GM12892 (cell line): ENCODE measurements at regions not wholly inside any gene's neighbourhood (a gene's known extent, or its start where the extent isn't known, plus 50 kb on each side); places are given as distances from the start of the nearest gene placed in this dataset.

ENCODE experiments used
- DNase-seq: peaks from one replicate; pipeline ENCODE4 v3.0.0; 2011; ENCODE audit not compliant: insufficient read length
- FAIRE-seq: peaks from 2 replicates; lab custom pipeline; 2011; peaks lifted over from hg19 to GRCh38; lab: Jason Lieb, UNC
- POLR2A ChIP-seq: IDR thresholded peaks from 2 replicates; pipeline ENCODE4 v1.6.1; 2011; ENCODE audit warnings: low read depth, low read length, control low read depth
- POLR2AphosphoS5 ChIP-seq: IDR thresholded peaks from 2 replicates; pipeline ENCODE4 v1.6.1; 2011; ENCODE audit warnings: low read depth, low read length, control low read depth
- TAF1 ChIP-seq: IDR thresholded peaks from 2 replicates; pipeline ENCODE4 v1.6.1; 2011; ENCODE audit warnings: low read depth, mild to moderate bottlenecking, control low read depth, low read length, borderline replicate concordance

- no peak for FAIRE-seq
- TF ChIP-seq POLR2A = no peak
- TF ChIP-seq TAF1 = no peak
- no peak for TF ChIP-seq POLR2AphosphoS5
- no peak for DNase-seq
These were observed 459.9 kb upstream of the CELF4 start for GRCh38 chr18:38025433-38026038.

- DNase-seq = no peak
- FAIRE-seq = no peak
- TF ChIP-seq TAF1 = no peak
- no peak for TF ChIP-seq POLR2A
- TF ChIP-seq POLR2AphosphoS5 = no peak
These were observed 458.3 kb upstream of the CELF4 start for GRCh38 chr18:38023871-38024270.

- TF ChIP-seq TAF1 (no peak), POLR2A (no peak), POLR2AphosphoS5 (no peak)
- no peak for FAIRE-seq
- DNase-seq = no peak
These were observed 456.6 kb upstream of the CELF4 start for GRCh38 chr18:38022234-38022633.

GRCh38 chr18:38019292-38019691 is 453.7 kb upstream of the CELF4 start:
- no peak for TF ChIP-seq TAF1
- FAIRE-seq = no peak

GRCh38 chr18:38010971-38011857 is 445.6 kb upstream of the CELF4 start:
- no peak for DNase-seq
- no peak for TF ChIP-seq TAF1
- no peak for TF ChIP-seq POLR2A
- no peak for TF ChIP-seq POLR2AphosphoS5
- no peak for FAIRE-seq

More at GRCh38 chr18:38019292-38019691, 453.7 kb upstream of the CELF4 start:
- DNase-seq = no peak

GRCh38 chr18:38010037-38010436 is 444.4 kb upstream of the CELF4 start:
- DNase-seq (no peak), FAIRE-seq (no peak)
- no peak for TF ChIP-seq POLR2AphosphoS5
- TF ChIP-seq TAF1 = no peak
- no peak for TF ChIP-seq POLR2A

- no peak for DNase-seq
- no peak for FAIRE-seq
- TF ChIP-seq POLR2A = no peak
- TF ChIP-seq TAF1 = no peak
- no peak for TF ChIP-seq POLR2AphosphoS5
These were observed 443.7 kb upstream of the CELF4 start for GRCh38 chr18:38009320-38009719.

- FAIRE-seq (no peak), DNase-seq (no peak)
- TF ChIP-seq TAF1 = no peak
- no peak for TF ChIP-seq POLR2AphosphoS5
- no peak for TF ChIP-seq POLR2A
These were observed 442.2 kb upstream of the CELF4 start for GRCh38 chr18:38007676-38008330.

GRCh38 chr18:38007026-38007425 is 441.4 kb upstream of the CELF4 start:
- FAIRE-seq (no peak), DNase-seq (no peak)
- TF ChIP-seq TAF1 (no peak), POLR2AphosphoS5 (no peak)

- FAIRE-seq (no peak), DNase-seq (no peak)
- TF ChIP-seq POLR2A = no peak
- TF ChIP-seq TAF1 = no peak
- no peak for TF ChIP-seq POLR2AphosphoS5
These were observed 440.9 kb upstream of the CELF4 start for GRCh38 chr18:38006541-38006940.

- FAIRE-seq = no peak
- no peak for DNase-seq
- TF ChIP-seq POLR2AphosphoS5 = no peak
- TF ChIP-seq POLR2A = no peak
- no peak for TF ChIP-seq TAF1
These were observed 432.1 kb upstream of the CELF4 start for GRCh38 chr18:37997695-37998094.
